AG10803 (cell line): ENCODE measurements at regions not wholly inside any gene's neighbourhood (a gene's known extent, or its start where the extent isn't known, plus 50 kb on each side); places are given as distances from the start of the nearest gene placed in this dataset.

Experiments
- DNase-seq: peaks from one replicate; pipeline ENCODE4 v3.0.0; 2010; ENCODE audit warnings: low read depth
- H3K4me3 ChIP-seq: 2 replicates; pipeline ENCODE4 v1.5.1; 2011; ENCODE audit warnings: mild to moderate bottlenecking, low read length, control low read depth
- CTCF ChIP-seq: conservative IDR thresholded peaks from 2 replicates; pipeline ENCODE4 v1.5.1; 2011; ENCODE audit warnings: mild to moderate bottlenecking, low read length, control low read depth, inconsistent platforms

GRCh38 chr13:62130062-62130970 is 714.7 kb upstream of the PCDH20 start:
- no peak for TF ChIP-seq CTCF
- no peak for DNase-seq
- H3K4me3 ChIP-seq: no peak overlapping the region

GRCh38 chr13:62129000-62129551 is 713.4 kb upstream of the PCDH20 start:
- TF ChIP-seq CTCF: no peak
- no peak overlapping the region for H3K4me3 ChIP-seq
- DNase-seq: no peak

GRCh38 chr13:62126400-62126799 is 710.8 kb upstream of the PCDH20 start:
- TF ChIP-seq CTCF: no peak
- no peak for DNase-seq
- no peak overlapping the region for H3K4me3 ChIP-seq

DNA sequence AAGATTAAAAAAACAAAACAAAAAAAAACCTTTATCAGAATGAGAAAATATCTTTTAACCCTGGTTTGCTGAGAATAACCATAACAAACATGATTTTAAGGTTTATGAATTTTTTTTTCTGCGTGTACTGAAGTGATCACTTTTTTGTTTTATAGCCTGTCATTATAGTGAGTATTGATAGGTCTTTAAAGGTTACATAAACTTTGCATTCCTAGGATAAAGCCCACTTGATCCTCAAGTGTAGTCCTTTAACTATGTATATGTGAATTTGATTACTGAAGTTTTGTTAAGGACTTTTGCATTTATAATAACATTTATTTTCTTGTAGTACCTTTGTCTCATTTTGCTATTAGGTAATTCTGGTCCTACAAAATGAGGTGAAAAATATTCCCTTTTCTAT is 709.8 kb upstream of the PCDH20 start:
- no peak for TF ChIP-seq CTCF
- DNase-seq: no peak

DNA sequence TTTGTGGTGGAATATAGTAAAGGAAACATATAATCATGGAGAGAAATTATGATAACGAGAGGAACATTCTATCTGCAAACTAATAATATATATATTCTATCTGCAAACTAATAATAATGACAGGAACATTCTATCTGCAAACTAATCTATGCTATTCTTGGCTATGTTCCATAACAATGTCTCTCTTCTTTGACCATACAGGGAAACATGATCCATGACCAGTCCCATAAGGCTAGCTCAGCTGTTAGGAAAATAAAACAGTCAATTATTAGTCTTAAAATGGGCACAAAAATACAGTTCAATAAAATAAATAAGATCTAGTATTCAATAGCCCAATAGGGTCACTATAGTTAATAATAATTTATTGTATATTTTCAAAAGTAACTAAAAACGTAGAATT is 707.8 kb upstream of the PCDH20 start:
- TF ChIP-seq CTCF: no peak
- DNase-seq: no peak
- no peak overlapping the region for H3K4me3 ChIP-seq

More for the DNA sequence above, 709.8 kb upstream of the PCDH20 start:
- no peak overlapping the region for H3K4me3 ChIP-seq

GRCh38 chr13:62122434-62122833 is 706.8 kb upstream of the PCDH20 start:
- TF ChIP-seq CTCF: no peak
- H3K4me3 ChIP-seq: no peak overlapping the region
- DNase-seq: no peak
